ENCODE measurements at regions not wholly inside any gene's neighbourhood (a gene's known extent, or its start where the extent isn't known, plus 50 kb on each side); places are given as distances from the start of the nearest gene placed in this dataset.

GRCh38 chr7:37633048-37633447, 50.5 kb upstream of the GPR141 start:
- TF ChIP-seq POLR2AphosphoS5 (IDR thresholded peaks at IDR 0.05; ENCODE audit: insufficient read depth in 1 of 2, low read depth in 1 of 2) (no peak), POLR2A (IDR thresholded peaks at IDR 0.05) (no peak)
- TF ChIP-seq, protein P1, sequence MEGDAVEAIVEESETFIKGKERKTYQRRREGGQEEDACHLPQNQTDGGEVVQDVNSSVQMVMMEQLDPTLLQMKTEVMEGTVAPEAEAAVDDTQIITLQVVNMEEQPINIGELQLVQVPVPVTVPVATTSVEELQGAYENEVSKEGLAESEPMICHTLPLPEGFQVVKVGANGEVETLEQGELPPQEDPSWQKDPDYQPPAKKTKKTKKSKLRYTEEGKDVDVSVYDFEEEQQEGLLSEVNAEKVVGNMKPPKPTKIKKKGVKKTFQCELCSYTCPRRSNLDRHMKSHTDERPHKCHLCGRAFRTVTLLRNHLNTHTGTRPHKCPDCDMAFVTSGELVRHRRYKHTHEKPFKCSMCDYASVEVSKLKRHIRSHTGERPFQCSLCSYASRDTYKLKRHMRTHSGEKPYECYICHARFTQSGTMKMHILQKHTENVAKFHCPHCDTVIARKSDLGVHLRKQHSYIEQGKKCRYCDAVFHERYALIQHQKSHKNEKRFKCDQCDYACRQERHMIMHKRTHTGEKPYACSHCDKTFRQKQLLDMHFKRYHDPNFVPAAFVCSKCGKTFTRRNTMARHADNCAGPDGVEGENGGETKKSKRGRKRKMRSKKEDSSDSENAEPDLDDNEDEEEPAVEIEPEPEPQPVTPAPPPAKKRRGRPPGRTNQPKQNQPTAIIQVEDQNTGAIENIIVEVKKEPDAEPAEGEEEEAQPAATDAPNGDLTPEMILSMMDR (IDR thresholded peaks at IDR 0.05) = no peak
- no peak for DNase-seq (ENCODE audit: extremely low spot score in 2 of 2)
- H3K9me3 ChIP-seq = no peaks in the 10 kb centered on the region
- intact Hi-C loops (cut with DNase I) = no loop called here
- H3K4me1 ChIP-seq = no peaks in the 10 kb centered on the region
- H3K36me3 ChIP-seq = no peaks in the 10 kb centered on the region
- H3K27ac ChIP-seq = no peak overlapping the region
- H3K27me3 ChIP-seq = no peaks in the 10 kb centered on the region
- no peak overlapping the region for H3K4me3 ChIP-seq

Data from vagina (tissue), 2 donors.